Activated CD8-positive, alpha-beta memory T cell treated with anti-CD3 and anti-CD28 coated beads, Interleukin-2, amount 50 U/mL, for 4 hours (primary cell): ENCODE measurements at regions not wholly inside any gene's neighbourhood (a gene's known extent, or its start where the extent isn't known, plus 50 kb on each side); places are given as distances from the start of the nearest gene placed in this dataset.

Source experiments
- DNase-seq: peaks from one replicate; pipeline ENCODE4 v3.0.0-alpha.2; 2020

GRCh38 chr3:5071061-5071460, 51.0 kb upstream of the ARL8B start:
- DNase-seq, result no peak

GRCh38 chr3:5072100-5072816, 49.8 kb upstream of the ARL8B start:
- DNase-seq, result no peak
